Endothelial cell (in vitro differentiated cells): ENCODE measurements at regions not wholly inside any gene's neighbourhood (a gene's known extent, or its start where the extent isn't known, plus 50 kb on each side); places are given as distances from the start of the nearest gene placed in this dataset.

ENCODE experiments used
- DNase-seq: peaks from one replicate; pipeline ENCODE4 v3.0.0; 2021; ENCODE audit warnings: low spot score
- H3K27ac Mint-ChIP-seq: one replicate; pipeline ENCODE4 v1.8.0; 2021; ENCODE audit warnings: mixed read lengths, inconsistent platforms; ENCODE audit not compliant: unreplicated experiment
- H3K27me3 Mint-ChIP-seq: one replicate; pipeline ENCODE4 v1.8.0; 2021; ENCODE audit warnings: mild to moderate bottlenecking, moderate library complexity, mixed read lengths, inconsistent platforms; ENCODE audit not compliant: unreplicated experiment
- H3K36me3 Mint-ChIP-seq: one replicate; pipeline ENCODE4 v1.8.0; 2021; ENCODE audit warnings: mild to moderate bottlenecking, low read depth, mixed read lengths, inconsistent platforms; ENCODE audit not compliant: unreplicated experiment
- H3K4me1 Mint-ChIP-seq: one replicate; pipeline ENCODE4 v1.8.0; 2021; ENCODE audit warnings: mild to moderate bottlenecking, mixed read lengths, inconsistent platforms; ENCODE audit not compliant: unreplicated experiment
- H3K4me3 Mint-ChIP-seq: one replicate; pipeline ENCODE4 v1.8.0; 2021; ENCODE audit warnings: mild to moderate bottlenecking, mixed read lengths, inconsistent platforms; ENCODE audit not compliant: unreplicated experiment
- H3K9me3 Mint-ChIP-seq: one replicate; pipeline ENCODE4 v1.8.0; 2021; ENCODE audit warnings: mixed read lengths, inconsistent platforms; ENCODE audit not compliant: unreplicated experiment
- TF ChIP-seq, protein P1 (sequence below): fragments of 200-600 bp; sonication (generic); IDR thresholded peaks from one replicate; pipeline ENCODE4 v1.5.0; 2021; ENCODE audit warnings: antibody characterized with exemption; ENCODE audit not compliant: unreplicated experiment

DNA sequence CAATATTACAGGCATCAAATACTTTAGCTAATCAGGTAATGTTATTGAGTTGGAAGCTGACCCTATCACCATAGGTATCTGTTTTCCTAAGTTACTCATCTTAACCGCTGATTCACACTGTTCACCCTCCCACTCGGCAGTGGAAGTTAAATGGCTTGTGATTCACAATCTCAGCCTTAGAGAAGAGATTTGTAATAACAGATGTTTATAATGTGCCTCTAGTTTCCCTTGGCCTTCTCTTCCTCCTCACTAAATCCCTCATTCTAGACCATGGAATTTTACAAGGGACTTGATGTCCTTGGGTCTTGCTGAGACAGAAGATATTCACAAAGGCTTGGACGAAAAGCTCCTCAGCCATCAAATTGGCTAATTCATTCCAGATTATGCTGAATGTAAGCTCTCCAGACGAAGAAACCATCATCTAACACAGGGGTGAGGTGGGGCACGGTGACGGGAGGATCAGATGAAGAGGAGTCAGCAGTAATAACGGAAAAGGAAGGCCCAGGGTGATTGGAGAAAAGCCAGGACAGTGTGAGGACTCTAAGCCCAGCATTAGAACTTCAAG is 931.7 kb downstream of the MCTP2 start:
- Mint-ChIP-seq H3K27me3 (no peaks in the 10 kb centered on the region), H3K4me3 (no peak overlapping the region), H3K36me3 (no peaks in the 10 kb centered on the region), H3K4me1 (peaks cover 9% of the 10 kb centered on the region), H3K27ac (no peak overlapping the region), H3K9me3 (no peaks in the 10 kb centered on the region)
- DNase-seq, result no peak
- TF ChIP-seq, protein P1, sequence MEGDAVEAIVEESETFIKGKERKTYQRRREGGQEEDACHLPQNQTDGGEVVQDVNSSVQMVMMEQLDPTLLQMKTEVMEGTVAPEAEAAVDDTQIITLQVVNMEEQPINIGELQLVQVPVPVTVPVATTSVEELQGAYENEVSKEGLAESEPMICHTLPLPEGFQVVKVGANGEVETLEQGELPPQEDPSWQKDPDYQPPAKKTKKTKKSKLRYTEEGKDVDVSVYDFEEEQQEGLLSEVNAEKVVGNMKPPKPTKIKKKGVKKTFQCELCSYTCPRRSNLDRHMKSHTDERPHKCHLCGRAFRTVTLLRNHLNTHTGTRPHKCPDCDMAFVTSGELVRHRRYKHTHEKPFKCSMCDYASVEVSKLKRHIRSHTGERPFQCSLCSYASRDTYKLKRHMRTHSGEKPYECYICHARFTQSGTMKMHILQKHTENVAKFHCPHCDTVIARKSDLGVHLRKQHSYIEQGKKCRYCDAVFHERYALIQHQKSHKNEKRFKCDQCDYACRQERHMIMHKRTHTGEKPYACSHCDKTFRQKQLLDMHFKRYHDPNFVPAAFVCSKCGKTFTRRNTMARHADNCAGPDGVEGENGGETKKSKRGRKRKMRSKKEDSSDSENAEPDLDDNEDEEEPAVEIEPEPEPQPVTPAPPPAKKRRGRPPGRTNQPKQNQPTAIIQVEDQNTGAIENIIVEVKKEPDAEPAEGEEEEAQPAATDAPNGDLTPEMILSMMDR, result no peak

DNA sequence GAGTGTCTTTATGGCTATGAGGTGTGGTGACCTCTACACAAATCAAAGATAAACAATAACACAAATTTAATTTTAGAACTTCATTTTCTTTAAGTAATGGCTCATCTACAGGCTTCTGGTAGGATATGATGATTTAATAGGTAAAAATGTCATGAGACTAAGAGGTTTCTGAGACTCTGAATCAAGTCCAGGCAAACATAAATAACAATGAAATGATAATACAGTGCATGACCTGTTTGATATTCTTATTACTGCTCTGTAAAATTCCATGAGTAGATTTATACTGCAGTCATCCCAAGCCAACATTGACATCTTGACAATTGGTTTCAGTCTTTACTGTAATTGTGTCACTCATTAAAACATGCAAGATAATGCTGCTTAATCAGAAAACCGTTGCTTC is 936.8 kb downstream of the MCTP2 start:
- DNase-seq, result no peak
- Mint-ChIP-seq H3K27ac (no peak overlapping the region), H3K36me3 (no peaks in the 10 kb centered on the region), H3K4me1 (no peaks in the 10 kb centered on the region), H3K4me3 (no peak overlapping the region), H3K9me3 (no peaks in the 10 kb centered on the region), H3K27me3 (no peaks in the 10 kb centered on the region)
- TF ChIP-seq, protein P1, result no peak

DNA sequence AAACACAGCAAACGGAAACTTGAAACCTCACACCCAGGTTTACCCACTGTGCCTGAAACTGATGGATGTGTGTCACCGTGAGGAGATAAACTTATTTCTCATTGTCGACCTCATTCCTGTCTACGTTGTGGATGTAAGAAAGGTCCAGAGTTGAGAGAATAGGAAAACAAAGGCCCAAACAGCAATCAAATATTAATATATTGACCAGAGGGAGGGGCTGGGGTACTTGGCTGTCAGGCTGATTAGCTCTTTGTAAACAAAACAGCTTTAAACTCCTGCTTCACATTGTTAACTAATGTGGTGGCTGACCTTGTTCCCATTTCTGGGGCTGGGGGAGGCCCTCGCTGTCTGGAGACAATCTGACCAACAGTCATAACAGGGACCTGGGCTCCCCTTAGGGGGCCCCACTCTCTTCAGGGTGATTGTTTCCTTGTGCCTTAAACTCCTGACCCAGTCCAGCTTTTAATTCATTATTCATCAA is 937.6 kb downstream of the MCTP2 start:
- Mint-ChIP-seq H3K4me3 (no peak overlapping the region), H3K27ac (no peak overlapping the region), H3K27me3 (no peaks in the 10 kb centered on the region), H3K4me1 (no peaks in the 10 kb centered on the region), H3K9me3 (no peaks in the 10 kb centered on the region), H3K36me3 (no peaks in the 10 kb centered on the region)
- DNase-seq, result no peak
- TF ChIP-seq, protein P1, result no peak

DNA sequence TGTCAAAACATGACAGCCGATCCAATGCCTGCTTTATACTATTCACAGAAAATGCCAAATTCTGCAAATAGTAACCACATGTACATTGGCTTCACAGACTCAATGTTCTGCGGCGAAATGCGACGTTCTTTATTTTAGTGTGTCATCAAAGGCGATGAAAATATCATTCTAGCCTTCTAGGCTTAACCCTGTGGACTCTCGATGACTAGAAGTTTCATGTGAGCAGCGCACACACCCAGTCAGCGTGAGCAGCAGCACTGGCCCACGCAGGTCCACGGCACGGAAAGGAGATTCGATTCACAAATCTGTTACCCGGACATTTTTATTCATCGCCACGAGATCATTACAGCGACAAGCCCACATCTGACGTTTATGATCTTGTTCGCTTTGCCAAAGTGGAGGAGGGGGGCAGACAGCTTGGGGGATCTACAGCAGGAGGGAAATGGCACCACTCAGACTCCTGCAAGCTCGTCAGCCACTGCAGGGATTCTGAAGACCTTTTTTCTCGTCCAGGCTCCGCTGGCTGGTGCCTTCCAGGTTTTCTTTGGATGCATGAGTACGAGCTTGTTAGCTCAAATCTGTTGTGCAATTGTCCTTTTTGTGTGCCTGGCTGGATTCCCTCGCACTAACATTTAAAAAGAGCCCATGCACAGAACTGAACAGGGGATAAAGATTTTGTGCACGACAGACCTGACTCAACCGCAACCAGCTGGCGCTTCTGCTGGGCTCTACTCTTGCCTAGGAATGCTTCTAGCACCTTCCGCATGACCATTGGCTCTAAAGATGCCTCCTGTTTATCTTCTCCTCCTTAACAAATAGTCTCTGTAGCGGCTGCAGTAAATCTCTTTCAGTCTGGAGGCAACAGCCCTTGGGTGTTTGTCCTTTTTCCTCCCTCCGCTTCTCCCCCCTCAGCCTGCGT is 938.4 kb downstream of the MCTP2 start:
- Mint-ChIP-seq H3K9me3 (no peaks in the 10 kb centered on the region), H3K4me1 (no peaks in the 10 kb centered on the region), H3K27ac (no peak overlapping the region), H3K27me3 (no peaks in the 10 kb centered on the region), H3K36me3 (no peaks in the 10 kb centered on the region), H3K4me3 (no peak overlapping the region)
- no peak for DNase-seq
- TF ChIP-seq, protein P1, result no peak
